H1 (cell line): ENCODE measurements at regions not wholly inside any gene's neighbourhood (a gene's known extent, or its start where the extent isn't known, plus 50 kb on each side); places are given as distances from the start of the nearest gene placed in this dataset.

Experiments
- CTCF ChIA-PET: fragments of 300-600 bp; sonication (Branson Sonifier 250); formaldehyde crosslinking; loops from one replicate; lab custom pipeline; 2021; ENCODE audit not compliant: partially characterized antibody; lab: Charles Lee
- POLR2A ChIA-PET: fragments of 300-600 bp; sonication (Branson Sonifier 250); formaldehyde crosslinking; loops from one replicate; lab custom pipeline; 2021; ENCODE audit warnings: inconsistent platforms; ENCODE audit not compliant: partially characterized antibody; lab: Charles Lee
- DNase-seq, 2 experiments: peaks; one replicate each; pipeline versions ENCODE4 v3.0.0 to v3.0.0-alpha.2; 2010 to 2022; ENCODE audit warnings: low spot score in 2 of 2, low read depth in 1 of 2, mixed read lengths in 1 of 2
- FAIRE-seq: peaks from 2 replicates; lab custom pipeline; 2011; peaks lifted over from hg19 to GRCh38; lab: Jason Lieb, UNC
- H2AFZ ChIP-seq: 2 replicates; pipeline ENCODE4 v1.8.1; 2012; ENCODE audit warnings: low read length, inconsistent platforms
- H2AK5ac ChIP-seq: 2 replicates; pipeline ENCODE4 v1.6.1; 2013; ENCODE audit warnings: low read depth, low read length
- H2BK120ac ChIP-seq: replicated peaks from 2 replicates; pipeline ENCODE3; 2013; ENCODE audit warnings: low read depth, low read length, inconsistent platforms
- H2BK12ac ChIP-seq: 2 replicates; pipeline ENCODE4 v1.6.1; 2013; ENCODE audit warnings: low read depth, low read length
- H2BK15ac ChIP-seq: 2 replicates; pipeline ENCODE4 v1.6.1; 2013; ENCODE audit warnings: low read length
- H2BK20ac ChIP-seq: 2 replicates; pipeline ENCODE4 v1.6.1; 2013; ENCODE audit warnings: low read length
- H2BK5ac ChIP-seq: 2 replicates; pipeline ENCODE4 v1.6.1; 2013; ENCODE audit warnings: low read depth, low read length
- H3K14ac ChIP-seq: 2 replicates; pipeline ENCODE4 v1.6.1; 2013; ENCODE audit warnings: inconsistent platforms; ENCODE audit not compliant: insufficient read length
- H3K18ac ChIP-seq: 2 replicates; pipeline ENCODE4 v1.6.1; 2013; ENCODE audit warnings: low read length; ENCODE audit errors: extremely low read depth
- H3K23ac ChIP-seq: 2 replicates; pipeline ENCODE4 v1.6.1; 2013; ENCODE audit warnings: inconsistent platforms; ENCODE audit not compliant: insufficient read length
- H3K23me2 ChIP-seq: 2 replicates; pipeline ENCODE4 v1.6.1; 2013; ENCODE audit warnings: low read depth, low read length
- H3K27ac ChIP-seq: 2 replicates; pipeline ENCODE4 v1.6.1; 2011; ENCODE audit warnings: low read depth, low read length, inconsistent platforms
- H3K27me3 ChIP-seq, 4 experiments: replicated peaks in 1 of 4; 1 replicate in 1 of 4; 2 replicates in 3 of 4; pipeline versions ENCODE4 v1.6.1 to v1.8.1; 2011 to 2013; ENCODE audit warnings: low read length in 3 of 4, mild to moderate bottlenecking in 3 of 4, inconsistent platforms in 2 of 4, mixed read lengths in 2 of 4, moderate library complexity in 1 of 4; ENCODE audit not compliant: control insufficient read depth in 3 of 4, insufficient read depth in 3 of 4; ENCODE audit errors: extremely low read depth in 1 of 4
- H3K36me3 ChIP-seq, 4 experiments: 2 replicates each; pipeline versions ENCODE4 v1.6.1 to v1.8.1; 2011 to 2013; ENCODE audit warnings: mild to moderate bottlenecking in 4 of 4, low read length in 3 of 4, moderate library complexity in 2 of 4, control low read depth in 1 of 4, inconsistent platforms in 1 of 4; ENCODE audit not compliant: insufficient read depth in 4 of 4, control insufficient read depth in 2 of 4
- H3K4ac ChIP-seq: replicated peaks from 2 replicates; pipeline ENCODE3; 2013; ENCODE audit warnings: low read length, low read depth, mixed read lengths, inconsistent platforms; ENCODE audit not compliant: insufficient read length
- H3K4me1 ChIP-seq, 4 experiments: replicated peaks in 1 of 4; 1 replicate in 1 of 4; 2 replicates in 3 of 4; pipeline versions ENCODE4 v1.6.1 to v1.8.1; 2011 to 2013; ENCODE audit warnings: low read length in 3 of 4, inconsistent platforms in 2 of 4, mixed read lengths in 1 of 4; ENCODE audit not compliant: insufficient read depth in 4 of 4, control insufficient read depth in 3 of 4
- H3K4me2 ChIP-seq, 2 experiments: 2 replicates each; pipeline versions ENCODE4 v1.6.1 to v1.8.1; 2011 to 2013; ENCODE audit warnings: low read depth in 2 of 2, low read length in 2 of 2, control low read depth in 1 of 2, inconsistent platforms in 1 of 2, mild to moderate bottlenecking in 1 of 2; ENCODE audit not compliant: insufficient read depth in 1 of 2
- H3K4me3 ChIP-seq, 4 experiments: fragments of 200-600, 300-600 bp in 1 of 4; sonication (generic), shearing (Covaris generic), sonication (Bioruptor Twin) in 1 of 4; 2 replicates each; pipeline versions ENCODE4 v1.5.1 to v1.8.1; 2011 to 2016; ENCODE audit warnings: low read length in 4 of 4, low read depth in 3 of 4, control low read depth in 2 of 4, inconsistent platforms in 2 of 4, mild to moderate bottlenecking in 2 of 4, mixed read lengths in 1 of 4, moderate library complexity in 1 of 4; ENCODE audit not compliant: insufficient read depth in 2 of 4; ENCODE audit errors: extremely low read depth in 1 of 4
- H3K56ac ChIP-seq: replicated peaks from 2 replicates; pipeline ENCODE3; 2013; ENCODE audit warnings: low read depth, mild to moderate bottlenecking, mixed read lengths, low read length, inconsistent platforms; ENCODE audit not compliant: insufficient read length
- H3K79me1 ChIP-seq: 2 replicates; pipeline ENCODE4 v1.6.1; 2013; ENCODE audit warnings: low read depth, low read length, control low read depth
- H3K79me2 ChIP-seq, 2 experiments: 2 replicates each; pipeline versions ENCODE4 v1.6.1 to v1.8.1; 2012 to 2013; ENCODE audit warnings: low read length in 2 of 2, mild to moderate bottlenecking in 2 of 2, inconsistent platforms in 1 of 2; ENCODE audit not compliant: insufficient read depth in 2 of 2, control insufficient read depth in 1 of 2
- H3K9ac ChIP-seq, 4 experiments: replicated peaks in 1 of 4; 1 replicate in 1 of 4; 2 replicates in 3 of 4; pipeline versions ENCODE4 v1.6.1 to v1.8.1; 2011 to 2013; ENCODE audit warnings: low read depth in 3 of 4, low read length in 3 of 4, control low read depth in 2 of 4, mild to moderate bottlenecking in 2 of 4, moderate library complexity in 2 of 4, inconsistent platforms in 1 of 4; ENCODE audit errors: extremely low read depth in 1 of 4
- H3K9me3 ChIP-seq, 2 experiments: 2 replicates each; pipeline versions ENCODE4 v1.6.1 to v1.8.1; 2012 to 2013; ENCODE audit warnings: mild to moderate bottlenecking in 2 of 2, moderate library complexity in 2 of 2, control low read depth in 1 of 2, inconsistent platforms in 1 of 2, low read depth in 1 of 2, low read length in 1 of 2, mixed read lengths in 1 of 2; ENCODE audit not compliant: insufficient read depth in 2 of 2
- H4K20me1 ChIP-seq, 2 experiments: replicated peaks in 1 of 2; 2 replicates each; pipeline versions ENCODE3 to v1.8.1; 2011 to 2013; ENCODE audit warnings: inconsistent platforms in 2 of 2, low read length in 2 of 2, mild to moderate bottlenecking in 1 of 2; ENCODE audit not compliant: insufficient read depth in 2 of 2, control insufficient read depth in 1 of 2
- H4K5ac ChIP-seq: 2 replicates; pipeline ENCODE4 v1.6.1; 2013; ENCODE audit warnings: low read length, low read depth, mixed read lengths, inconsistent platforms; ENCODE audit not compliant: insufficient read length
- H4K8ac ChIP-seq: 2 replicates; pipeline ENCODE4 v1.8.0; 2013; ENCODE audit warnings: mild to moderate bottlenecking, moderate library complexity, low read length, inconsistent platforms; ENCODE audit not compliant: insufficient read depth; ENCODE audit errors: extremely low read depth
- H4K91ac ChIP-seq: replicated peaks from 2 replicates; pipeline ENCODE3; 2013; ENCODE audit warnings: low read length, mixed read lengths, inconsistent platforms; ENCODE audit not compliant: insufficient read length
- BCL11A ChIP-seq, 2 experiments: IDR thresholded peaks; one replicate each; pipeline ENCODE4 v1.6.1; 2011; ENCODE audit warnings: low read depth in 2 of 2, low read length in 2 of 2, mild to moderate bottlenecking in 2 of 2
- CEBPB ChIP-seq: IDR thresholded peaks from 2 replicates; pipeline ENCODE4 v1.6.1; 2012; ENCODE audit warnings: low read depth, low read length
- SIN3A ChIP-seq, 2 experiments: IDR thresholded peaks in 1 of 2; conservative IDR thresholded peaks in 1 of 2; 2 replicates each; pipeline ENCODE4 v1.6.1; 2011 to 2012; ENCODE audit warnings: low read length in 2 of 2, improper control_type of control experiment in 1 of 2, low read depth in 1 of 2, mild to moderate bottlenecking in 1 of 2
- WGBS, 2 experiments: shearing (Covaris generic) in 1 of 2; methylation state at CpG; one replicate each; pipeline versions ENCODE4 v1.1.6 to v1.1.7; 2013 to 2015; ENCODE audit warnings: low lambda C conversion rate in 2 of 2, mixed read lengths in 2 of 2, inconsistent platforms in 1 of 2, low coverage in 1 of 2, missing lambda C conversion rate in 1 of 2; ENCODE audit not compliant: insufficient replicate concordance in 2 of 2, insufficient coverage in 1 of 2, insufficient read length in 1 of 2; ENCODE audit errors: extremely low coverage in 1 of 2, missing lambda C conversion rate in 1 of 2; 5-methylcytosine and 5-hydroxymethylcytosine counted together

DNA sequence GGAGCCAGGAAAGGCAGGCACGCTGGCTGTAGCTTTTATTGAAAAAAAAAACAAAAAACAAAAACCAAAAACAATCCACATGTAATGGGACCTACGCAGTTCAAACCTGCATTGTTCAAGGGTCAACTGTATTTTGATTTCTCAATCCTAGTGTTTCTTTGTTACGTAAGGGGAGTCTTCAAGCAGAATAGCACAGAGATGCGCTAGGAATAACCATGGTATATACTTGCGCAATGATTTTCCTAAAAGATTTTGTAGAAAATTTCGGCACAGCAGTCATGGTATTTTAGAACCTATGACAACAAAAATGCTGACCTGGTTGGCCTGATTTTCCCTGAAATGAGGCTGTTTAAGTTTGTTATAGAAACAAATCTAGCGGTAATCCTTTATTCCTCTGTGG is 1110.5 kb upstream of the WWC1 start:
- no peak overlapping the region for H3K23ac ChIP-seq
- H3K14ac ChIP-seq: no peak overlapping the region
- no peak overlapping the region for H4K5ac ChIP-seq
- no peaks in the 10 kb centered on the region for H3K79me1 ChIP-seq
- no peak overlapping the region for H3K27ac ChIP-seq
- no peak overlapping the region for H3K4me3 ChIP-seq
- no peaks in the 10 kb centered on the region for H3K9me3 ChIP-seq
- no peak overlapping the region for H3K18ac ChIP-seq
- H4K20me1 ChIP-seq: no peaks in the 10 kb centered on the region
- H3K56ac ChIP-seq: no peak overlapping the region
- no peak overlapping the region for H2BK120ac ChIP-seq
- no peak overlapping the region for H3K4ac ChIP-seq
- no peak for FAIRE-seq
- H2AK5ac ChIP-seq: no peak overlapping the region
- no peaks in the 10 kb centered on the region for H3K79me2 ChIP-seq
- no peak overlapping the region for H2BK5ac ChIP-seq
- no peak overlapping the region for H2BK12ac ChIP-seq
- H3K23me2 ChIP-seq: no peaks in the 10 kb centered on the region
- ChIA-PET CTCF (no interaction called here), POLR2A (no interaction called here)
- H2BK20ac ChIP-seq: no peak overlapping the region
- peak; percentile 50; the same call in 1 of the 2 replicates for TF ChIP-seq CEBPB
- no peak for TF ChIP-seq BCL11A (IDR thresholded peaks at IDR 0.05; ENCODE audit: low read depth in 2 of 2, low read length in 2 of 2)
- TF ChIP-seq SIN3A (conservative IDR thresholded peaks at IDR 0.05 in 1 of 2, IDR thresholded peaks at IDR 0.05 in 1 of 2; ENCODE audit: low read depth in 1 of 2, low read length in 2 of 2): no peak
- no peak overlapping the region for H2BK15ac ChIP-seq
- H3K27me3 ChIP-seq: no peaks in the 10 kb centered on the region
- no peak overlapping the region for H4K91ac ChIP-seq
- H3K4me1 ChIP-seq: no peaks in the 10 kb centered on the region
- WGBS, 2 experiments: 85% methylated on average over 7 of the region's 7 CpGs; no CpG with 5 or more reads in 1 of the 2 experiments
- no peak overlapping the region for H3K9ac ChIP-seq
- H4K8ac ChIP-seq: no peak overlapping the region
- H3K36me3 ChIP-seq: no peaks in the 10 kb centered on the region
- no peak for DNase-seq
- no peak overlapping the region for H2AFZ ChIP-seq
- no peak overlapping the region for H3K4me2 ChIP-seq
